Hepatic stellate cell (primary cell): ENCODE measurements at regions not wholly inside any gene's neighbourhood (a gene's known extent, or its start where the extent isn't known, plus 50 kb on each side); places are given as distances from the start of the nearest gene placed in this dataset.
"Not testable (repeated sequence)": the region's sequence is repeated elsewhere in the genome, so short reads cannot be mapped to it uniquely, and the experiment has no call there.

ENCODE experiments used
- DNase-seq: peaks from one replicate; pipeline ENCODE4 v3.0.0; 2011; ENCODE audit warnings: low spot score

GRCh38 chr15:81822587-81822986 lies 223.2 kb downstream of the MEX3B start:
- DNase-seq: not testable (repeated sequence)

- no peak for DNase-seq
These were observed 225.7 kb downstream of the MEX3B start for GRCh38 chr15:81819924-81820635.

GRCh38 chr15:81814882-81815455 lies 230.8 kb downstream of the MEX3B start:
- no peak for DNase-seq

GRCh38 chr15:81813215-81813614 lies 232.6 kb downstream of the MEX3B start:
- no peak for DNase-seq

GRCh38 chr15:81812456-81812855 lies 233.4 kb downstream of the MEX3B start:
- DNase-seq: no peak

- no peak for DNase-seq
These were observed 234.1 kb downstream of the MEX3B start for GRCh38 chr15:81811736-81812135.

- DNase-seq: no peak
These were observed 236.3 kb downstream of the MEX3B start for GRCh38 chr15:81809543-81809942.

GRCh38 chr15:81807806-81808205 lies 238.0 kb downstream of the MEX3B start:
- DNase-seq: no peak

GRCh38 chr15:81807186-81807585 lies 238.6 kb downstream of the MEX3B start:
- DNase-seq: no peak

- DNase-seq: no peak
These were observed 249.9 kb downstream of the MEX3B start for GRCh38 chr15:81795899-81796298.

- no peak for DNase-seq
These were observed 253.2 kb downstream of the MEX3B start for GRCh38 chr15:81792646-81793045.

- not testable (repeated sequence) for DNase-seq
These were observed 254.5 kb downstream of the MEX3B start for GRCh38 chr15:81791322-81791721.

- no peak for DNase-seq
These were observed 256.4 kb downstream of the MEX3B start for GRCh38 chr15:81789403-81789802.

- DNase-seq: no peak
These were observed 259.0 kb downstream of the MEX3B start for GRCh38 chr15:81786776-81787175.

- DNase-seq: no peak
These were observed 260.1 kb downstream of the MEX3B start for GRCh38 chr15:81785679-81786078.

GRCh38 chr15:81785181-81785580 lies 260.6 kb downstream of the MEX3B start:
- DNase-seq: no peak

- DNase-seq: no peak
These were observed 261.1 kb downstream of the MEX3B start for GRCh38 chr15:81784751-81785150.

GRCh38 chr15:81783586-81783985 lies 262.2 kb downstream of the MEX3B start:
- DNase-seq: no peak

GRCh38 chr15:81783076-81783475 lies 262.7 kb downstream of the MEX3B start:
- no peak for DNase-seq

GRCh38 chr15:81781395-81781794 lies 264.4 kb downstream of the MEX3B start:
- DNase-seq: no peak

GRCh38 chr15:81780966-81781365 lies 264.9 kb downstream of the MEX3B start:
- no peak for DNase-seq

GRCh38 chr15:81779181-81779580 lies 266.6 kb downstream of the MEX3B start:
- DNase-seq: no peak

GRCh38 chr15:81777546-81777945 lies 268.3 kb downstream of the MEX3B start:
- DNase-seq: no peak

GRCh38 chr15:81776976-81777375 lies 268.8 kb downstream of the MEX3B start:
- DNase-seq: no peak
